Transverse colon (tissue), 4 donors: ENCODE measurements at regions not wholly inside any gene's neighbourhood (a gene's known extent, or its start where the extent isn't known, plus 50 kb on each side); places are given as distances from the start of the nearest gene placed in this dataset.

Source experiments
- CTCF ChIP-seq, 5 experiments: fragments of 200-600 bp in 3 of 5; fragments of 450-650 bp in 2 of 5; sonication (generic) in 3 of 5; IDR thresholded peaks; 1 replicate in 2 of 5; 2 replicates in 3 of 5; pipeline ENCODE4 v1.5.1; 2016 to 2017; ENCODE audit warnings: antibody characterized with exemption in 5 of 5, inconsistent platforms in 3 of 5, mild to moderate bottlenecking in 2 of 5, moderate library complexity in 1 of 5
- EP300 ChIP-seq: sonication (generic); formaldehyde crosslinking; IDR thresholded peaks from one replicate; pipeline ENCODE4 v1.6.1; 2017; ENCODE audit warnings: antibody characterized with exemption, low read depth
- POLR2A ChIP-seq: fragments of 450-650 bp; IDR thresholded peaks from one replicate; pipeline ENCODE4 v1.6.1; 2016; ENCODE audit warnings: antibody characterized with exemption, mild to moderate bottlenecking, moderate library complexity
- POLR2AphosphoS5 ChIP-seq, 3 donors: sonication (generic); formaldehyde crosslinking; IDR thresholded peaks; one replicate each; pipeline ENCODE4 v1.6.1; 2016; ENCODE audit warnings: antibody characterized with exemption in 3 of 3

GRCh38 chr2:6421138-6421730 lies 444.5 kb downstream of the CMPK2 start:
- TF ChIP-seq CTCF (IDR thresholded peaks at IDR 0.05) (no peak), POLR2A (no peak), POLR2AphosphoS5 (IDR thresholded peaks at IDR 0.05) (no peak), EP300 (no peak)
